DND-41 (cell line): ENCODE measurements at regions not wholly inside any gene's neighbourhood (a gene's known extent, or its start where the extent isn't known, plus 50 kb on each side); places are given as distances from the start of the nearest gene placed in this dataset.

ENCODE experiments used
- ATAC-seq: fragments of 200-7000 bp; cut with Tn5 transposase; 3 replicates; pipeline ENCODE4 v1.9.1; 2021; ENCODE audit warnings: low read depth; ENCODE audit not compliant: insufficient read depth
- DNase-seq: peaks from one replicate; pipeline ENCODE4 v3.0.0-alpha.2; 2020
- H2AFZ ChIP-seq: 2 replicates; pipeline ENCODE4 v1.6.0; 2012; ENCODE audit warnings: low read depth, low read length
- H3K27ac ChIP-seq: 2 replicates; pipeline ENCODE4 v1.5.1; 2012; ENCODE audit warnings: low read length, inconsistent platforms
- H3K27me3 ChIP-seq: fragments of 200-600 bp; sonication (generic); 2 replicates; pipeline ENCODE4 v1.6.0; 2012; ENCODE audit warnings: low read length, mild to moderate bottlenecking, inconsistent platforms; ENCODE audit not compliant: insufficient read depth, poor library complexity
- H3K36me3 ChIP-seq: 2 replicates; pipeline ENCODE4 v1.5.1; 2012; ENCODE audit warnings: low read length, inconsistent platforms; ENCODE audit not compliant: insufficient read depth
- H3K4me1 ChIP-seq: 2 replicates; pipeline ENCODE4 v1.5.1; 2012; ENCODE audit warnings: mild to moderate bottlenecking, low read length; ENCODE audit not compliant: insufficient read depth
- H3K4me2 ChIP-seq: 2 replicates; pipeline ENCODE4 v1.6.0; 2012; ENCODE audit warnings: mild to moderate bottlenecking, moderate library complexity, low read length, inconsistent platforms; ENCODE audit not compliant: insufficient read depth
- H3K4me3 ChIP-seq, 2 experiments: fragments of 200-600 bp in 1 of 2; shearing (Covaris generic) in 1 of 2; 2 replicates each; pipeline ENCODE4 v1.5.1; 2012 to 2016; ENCODE audit warnings: inconsistent platforms in 2 of 2, low read length in 2 of 2, mild to moderate bottlenecking in 2 of 2, low read depth in 1 of 2, moderate library complexity in 1 of 2
- H3K79me2 ChIP-seq: 2 replicates; pipeline ENCODE4 v1.6.0; 2012; ENCODE audit warnings: low read length, inconsistent platforms; ENCODE audit not compliant: insufficient read depth
- H3K9ac ChIP-seq: 2 replicates; pipeline ENCODE4 v1.6.0; 2012; ENCODE audit warnings: low read depth, mild to moderate bottlenecking, inconsistent platforms, low read length, moderate library complexity
- H3K9me3 ChIP-seq: 2 replicates; pipeline ENCODE4 v1.5.1; 2012; ENCODE audit warnings: low read length, moderate library complexity, mild to moderate bottlenecking, inconsistent platforms; ENCODE audit not compliant: insufficient read depth, severe bottlenecking
- H4K20me1 ChIP-seq: 2 replicates; pipeline ENCODE4 v1.6.0; 2012; ENCODE audit warnings: low read length; ENCODE audit not compliant: insufficient read depth
- CTCF ChIP-seq: IDR thresholded peaks from 2 replicates; pipeline ENCODE4 v1.5.1; 2012; ENCODE audit warnings: borderline replicate concordance, low read length, moderate library complexity, mild to moderate bottlenecking; ENCODE audit not compliant: poor library complexity, severe bottlenecking; ENCODE audit errors: extremely low read depth
- EZH2 ChIP-seq: IDR thresholded peaks from 3 replicates; pipeline ENCODE4 v1.6.1; 2012; ENCODE audit warnings: borderline replicate concordance, low read depth, mild to moderate bottlenecking, moderate library complexity, low read length, inconsistent platforms; ENCODE audit not compliant: severe bottlenecking

DNA sequence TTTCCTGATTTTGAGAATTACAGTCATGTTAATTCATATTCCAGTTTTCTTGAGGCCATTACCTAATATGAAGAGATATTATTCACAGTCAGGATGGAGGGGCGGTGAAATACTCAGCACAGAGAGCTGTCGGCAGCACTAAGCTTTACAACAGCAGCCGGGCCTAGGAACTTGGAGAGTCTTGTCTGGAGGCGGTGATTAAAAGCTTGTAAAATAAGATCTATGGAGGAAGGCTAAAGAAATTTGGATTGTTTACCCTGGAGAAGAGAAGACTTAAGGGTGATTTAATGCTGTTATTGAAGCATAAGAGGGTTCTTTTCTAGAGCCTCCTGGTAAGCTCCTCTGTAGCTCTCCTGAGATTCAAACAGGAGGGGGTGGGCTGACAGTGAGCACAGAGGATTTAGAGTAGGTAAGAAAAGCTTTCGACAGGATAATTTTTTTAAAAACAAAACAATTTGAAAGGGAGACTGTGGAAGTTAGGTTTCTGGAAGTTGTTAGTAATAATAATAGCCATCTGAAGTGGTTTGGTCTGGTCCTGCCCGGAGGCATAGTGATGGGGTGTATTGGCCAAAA is 406.3 kb upstream of the ADAMTSL1 start:
- H3K79me2 ChIP-seq: no peaks in the 10 kb centered on the region
- H3K27ac ChIP-seq: no peak overlapping the region
- H2AFZ ChIP-seq: no peak overlapping the region
- H4K20me1 ChIP-seq: no peaks in the 10 kb centered on the region
- H3K4me1 ChIP-seq: no peaks in the 10 kb centered on the region
- DNase-seq (no peak), ATAC-seq (no peak)
- no peak overlapping the region for H3K4me2 ChIP-seq
- no peak for TF ChIP-seq CTCF
- TF ChIP-seq EZH2: no peak
- H3K9me3 ChIP-seq: no peaks in the 10 kb centered on the region
- H3K9ac ChIP-seq: no peak overlapping the region
- no peaks in the 10 kb centered on the region for H3K27me3 ChIP-seq
- no peak overlapping the region for H3K4me3 ChIP-seq
- no peaks in the 10 kb centered on the region for H3K36me3 ChIP-seq

DNA sequence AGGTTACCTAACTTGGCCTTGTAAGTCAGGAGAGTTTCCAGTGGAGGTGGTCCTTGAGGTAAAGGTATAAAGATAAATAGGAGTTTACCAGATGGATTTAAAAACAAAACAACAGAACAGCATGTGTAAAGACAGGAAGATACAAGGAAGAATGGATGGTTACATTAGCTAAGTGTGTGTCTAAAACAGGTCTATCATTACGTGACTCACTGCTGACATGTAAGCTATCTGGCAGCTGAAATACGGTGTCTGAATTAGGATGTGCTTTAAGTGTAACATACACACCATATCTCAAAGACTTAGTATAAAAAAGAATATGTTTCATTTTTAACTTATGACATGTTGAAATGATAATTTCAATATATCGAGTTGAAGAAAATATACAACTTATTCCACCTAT is 405.1 kb upstream of the ADAMTSL1 start:
- H3K4me2 ChIP-seq: no peak overlapping the region
- no peak overlapping the region for H3K9ac ChIP-seq
- no peak overlapping the region for H3K4me3 ChIP-seq
- H4K20me1 ChIP-seq: no peaks in the 10 kb centered on the region
- H3K27ac ChIP-seq: no peak overlapping the region
- H3K27me3 ChIP-seq: no peaks in the 10 kb centered on the region
- H3K9me3 ChIP-seq: no peaks in the 10 kb centered on the region
- no peak overlapping the region for H2AFZ ChIP-seq
- H3K79me2 ChIP-seq: no peaks in the 10 kb centered on the region
- no peak for TF ChIP-seq CTCF
- TF ChIP-seq EZH2: no peak
- DNase-seq (no peak), ATAC-seq (no peak)
- no peaks in the 10 kb centered on the region for H3K4me1 ChIP-seq
- H3K36me3 ChIP-seq: no peaks in the 10 kb centered on the region

DNA sequence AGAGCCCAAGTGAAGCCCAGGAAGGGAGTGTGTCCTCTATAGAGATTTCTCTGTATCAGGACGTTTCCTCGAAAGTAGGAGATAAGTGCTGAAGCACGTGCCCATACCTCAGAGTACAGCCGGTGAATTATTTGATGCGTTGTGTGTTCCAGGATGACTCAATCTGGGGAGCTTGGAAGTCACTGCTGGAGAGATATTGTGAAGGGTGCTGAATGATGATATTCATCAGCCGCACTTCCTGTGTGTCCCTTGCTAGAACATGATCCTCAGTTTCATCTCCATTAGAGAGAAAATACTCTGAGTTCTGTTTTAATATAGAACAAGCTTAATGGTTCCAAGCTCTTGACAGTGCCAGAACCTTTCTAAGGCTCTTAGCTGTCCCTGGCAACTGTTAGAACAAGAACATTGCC is 402.3 kb upstream of the ADAMTSL1 start:
- Histone ChIP-seq H4K20me1 (no peaks in the 10 kb centered on the region), H3K4me2 (no peak overlapping the region), H2AFZ (no peak overlapping the region), H3K27ac (no peak overlapping the region), H3K4me3 (no peak overlapping the region), H3K79me2 (no peaks in the 10 kb centered on the region), H3K36me3 (no peaks in the 10 kb centered on the region), H3K9me3 (no peaks in the 10 kb centered on the region), H3K9ac (no peak overlapping the region), H3K4me1 (no peaks in the 10 kb centered on the region), H3K27me3 (no peaks in the 10 kb centered on the region)
- ATAC-seq: no peak
- DNase-seq: no peak
- no peak for TF ChIP-seq CTCF
- no peak for TF ChIP-seq EZH2

GRCh38 chr9:18073002-18073401 is 401.0 kb upstream of the ADAMTSL1 start:
- no peak for TF ChIP-seq CTCF
- no peak for TF ChIP-seq EZH2
- Histone ChIP-seq H3K9me3 (no peaks in the 10 kb centered on the region), H3K27me3 (no peaks in the 10 kb centered on the region), H3K9ac (no peak overlapping the region), H3K27ac (no peak overlapping the region), H3K4me1 (no peaks in the 10 kb centered on the region), H3K4me3 (no peak overlapping the region), H3K79me2 (no peaks in the 10 kb centered on the region), H3K36me3 (no peaks in the 10 kb centered on the region), H3K4me2 (no peak overlapping the region), H2AFZ (no peak overlapping the region), H4K20me1 (no peaks in the 10 kb centered on the region)
- DNase-seq (no peak), ATAC-seq (no peak)
